ENCODE measurements at regions not wholly inside any gene's neighbourhood (a gene's known extent, or its start where the extent isn't known, plus 50 kb on each side); places are given as distances from the start of the nearest gene placed in this dataset.

GRCh38 chr15:27623560-27624305, 475.4 kb downstream of the OCA2 start:
- H3K27ac Mint-ChIP-seq: no peak overlapping the region
- H3K36me3 Mint-ChIP-seq: peaks cover 0 to 3% (median 0%) of the 10 kb centered on the region in 3 donors
- no peaks in the 10 kb centered on the region for H3K4me1 Mint-ChIP-seq
- peaks cover 17 to 58% (median 24%) of the 10 kb centered on the region in 6 donors for H3K9me3 Mint-ChIP-seq
- DNase-seq: no peak
- no peak overlapping the region for H3K4me3 Mint-ChIP-seq
- H3K27me3 Mint-ChIP-seq (ENCODE audit: low read depth in 3 of 3): peaks cover 0 to 2% (median 0%) of the 10 kb centered on the region in 3 donors

GRCh38 chr15:27623149-27623548, 476.0 kb downstream of the OCA2 start:
- H3K4me1 Mint-ChIP-seq: no peaks in the 10 kb centered on the region

GRCh38 chr15:27622371-27622770, 476.7 kb downstream of the OCA2 start:
- peaks cover 6 to 47% (median 18%) of the 10 kb centered on the region in 6 donors for H3K9me3 Mint-ChIP-seq
- no peak overlapping the region for H3K27ac Mint-ChIP-seq

More at GRCh38 chr15:27623149-27623548, 476.0 kb downstream of the OCA2 start:
- DNase-seq: no peak
- peaks cover 13 to 53% (median 22%) of the 10 kb centered on the region in 6 donors for H3K9me3 Mint-ChIP-seq
- peaks cover 0 to 2% (median 0%) of the 10 kb centered on the region in 3 donors for H3K27me3 Mint-ChIP-seq (ENCODE audit: low read depth in 3 of 3)
- H3K36me3 Mint-ChIP-seq: peaks cover 0 to 3% (median 0%) of the 10 kb centered on the region in 3 donors
- no peak overlapping the region for H3K4me3 Mint-ChIP-seq
- H3K27ac Mint-ChIP-seq: no peak overlapping the region

GRCh38 chr15:27619204-27619603, 479.9 kb downstream of the OCA2 start:
- H3K4me1 Mint-ChIP-seq: no peaks in the 10 kb centered on the region
- DNase-seq: no peak
- H3K36me3 Mint-ChIP-seq: no peaks in the 10 kb centered on the region
- peaks cover 6 to 37% (median 14%) of the 10 kb centered on the region in 6 donors for H3K9me3 Mint-ChIP-seq
- H3K27me3 Mint-ChIP-seq (ENCODE audit: low read depth in 3 of 3): peaks cover 0 to under 1% (median 0%) of the 10 kb centered on the region in 3 donors
- H3K4me3 Mint-ChIP-seq: no peak overlapping the region
- no peak overlapping the region for H3K27ac Mint-ChIP-seq

More at GRCh38 chr15:27622371-27622770, 476.7 kb downstream of the OCA2 start:
- no peaks in the 10 kb centered on the region for H3K4me1 Mint-ChIP-seq
- H3K27me3 Mint-ChIP-seq (ENCODE audit: low read depth in 3 of 3): peaks cover 0 to 2% (median 0%) of the 10 kb centered on the region in 3 donors
- DNase-seq: no peak
- H3K36me3 Mint-ChIP-seq: peaks cover 0 to under 1% (median 0%) of the 10 kb centered on the region in 3 donors
- no peak overlapping the region for H3K4me3 Mint-ChIP-seq

GRCh38 chr15:27617013-27617412, 482.1 kb downstream of the OCA2 start:
- Mint-ChIP-seq H3K36me3 (no peaks in the 10 kb centered on the region), H3K4me3 (no peak overlapping the region), H3K9me3 (peaks cover 5 to 18% (median 10%) of the 10 kb centered on the region in 6 donors), H3K4me1 (no peaks in the 10 kb centered on the region), H3K27ac (no peak overlapping the region), H3K27me3 (ENCODE audit: low read depth in 3 of 3) (no peaks in the 10 kb centered on the region)
- no peak for DNase-seq

GRCh38 chr15:27608248-27608647, 490.9 kb downstream of the OCA2 start:
- Mint-ChIP-seq H3K36me3 (no peaks in the 10 kb centered on the region), H3K27me3 (ENCODE audit: low read depth in 3 of 3) (peaks cover 0 to 1% (median 0%) of the 10 kb centered on the region in 3 donors), H3K27ac (no peak overlapping the region), H3K4me1 (no peaks in the 10 kb centered on the region), H3K9me3 (peaks cover 6 to 46% (median 17%) of the 10 kb centered on the region in 6 donors), H3K4me3 (no peak overlapping the region)
- DNase-seq: no peak

- no peak overlapping the region for H3K4me3 Mint-ChIP-seq
Measured at GRCh38 chr15:27601239-27601960, 497.7 kb downstream of the OCA2 start.

GRCh38 chr15:27599034-27599433, 500.1 kb downstream of the OCA2 start:
- H3K27me3 Mint-ChIP-seq (ENCODE audit: low read depth in 3 of 3): peaks cover 0 to 2% (median 0%) of the 10 kb centered on the region in 3 donors
- no peak overlapping the region for H3K27ac Mint-ChIP-seq
- no peaks in the 10 kb centered on the region for H3K36me3 Mint-ChIP-seq
- H3K9me3 Mint-ChIP-seq: peaks cover 8 to 57% (median 14%) of the 10 kb centered on the region in 6 donors
- no peaks in the 10 kb centered on the region for H3K4me1 Mint-ChIP-seq
- H3K4me3 Mint-ChIP-seq: no peak overlapping the region
- no peak for DNase-seq

More at GRCh38 chr15:27601239-27601960, 497.7 kb downstream of the OCA2 start:
- Mint-ChIP-seq H3K27me3 (ENCODE audit: low read depth in 3 of 3) (peaks cover 0 to 2% (median 1%) of the 10 kb centered on the region in 3 donors), H3K4me1 (no peaks in the 10 kb centered on the region), H3K9me3 (peaks cover 8 to 59% (median 18%) of the 10 kb centered on the region in 6 donors), H3K36me3 (no peaks in the 10 kb centered on the region), H3K27ac (no peak overlapping the region)
- no peak for DNase-seq

- Mint-ChIP-seq H3K36me3 (no peaks in the 10 kb centered on the region), H3K27me3 (ENCODE audit: low read depth in 3 of 3) (peaks cover 0 to 2% (median 0%) of the 10 kb centered on the region in 3 donors), H3K4me3 (no peak overlapping the region), H3K27ac (no peak overlapping the region), H3K4me1 (no peaks in the 10 kb centered on the region), H3K9me3 (peaks cover 8 to 55% (median 14%) of the 10 kb centered on the region in 6 donors)
- DNase-seq: no peak
Measured at GRCh38 chr15:27598251-27599009, 500.7 kb downstream of the OCA2 start.

- H3K4me3 Mint-ChIP-seq: no peak overlapping the region
- DNase-seq: no peak
- H3K4me1 Mint-ChIP-seq: no peaks in the 10 kb centered on the region
- H3K9me3 Mint-ChIP-seq: peaks cover 5 to 56% (median 17%) of the 10 kb centered on the region in 6 donors
- no peaks in the 10 kb centered on the region for H3K36me3 Mint-ChIP-seq
- peaks cover 0 to 3% (median 0%) of the 10 kb centered on the region in 3 donors for H3K27me3 Mint-ChIP-seq (ENCODE audit: low read depth in 3 of 3)
- no peak overlapping the region for H3K27ac Mint-ChIP-seq
Measured at GRCh38 chr15:27595211-27595610, 503.9 kb downstream of the OCA2 start.

GRCh38 chr15:27592036-27592760, 506.9 kb downstream of the OCA2 start:
- peaks cover 2 to 3% (median 3%) of the 10 kb centered on the region in 3 donors for H3K27me3 Mint-ChIP-seq (ENCODE audit: low read depth in 3 of 3)
- no peak for DNase-seq
- H3K36me3 Mint-ChIP-seq: no peaks in the 10 kb centered on the region
- H3K27ac Mint-ChIP-seq: no peak overlapping the region
- H3K4me1 Mint-ChIP-seq: no peaks in the 10 kb centered on the region
- no peak overlapping the region for H3K4me3 Mint-ChIP-seq
- H3K9me3 Mint-ChIP-seq: peaks cover 0 to 42% (median 15%) of the 10 kb centered on the region in 6 donors

All from immature natural killer cell (primary cell).